Peyer's patch (tissue), 4 donors: ENCODE measurements at regions not wholly inside any gene's neighbourhood (a gene's known extent, or its start where the extent isn't known, plus 50 kb on each side); places are given as distances from the start of the nearest gene placed in this dataset.

Source experiments
- CTCF ChIP-seq, 6 experiments: fragments of 450-650 bp in 4 of 6; fragments of 200-600 bp in 2 of 6; sonication (generic) in 1 of 6; IDR thresholded peaks; one replicate each; pipeline ENCODE4 v1.5.1; 2017 to 2019; ENCODE audit warnings: antibody characterized with exemption in 6 of 6, mild to moderate bottlenecking in 3 of 6, moderate library complexity in 1 of 6
- POLR2A ChIP-seq, 2 donors: fragments of 450-650 bp; IDR thresholded peaks; one replicate each; pipeline ENCODE4 v1.5.1; 2017; ENCODE audit warnings: antibody characterized with exemption in 2 of 2, mild to moderate bottlenecking in 2 of 2, moderate library complexity in 2 of 2

DNA sequence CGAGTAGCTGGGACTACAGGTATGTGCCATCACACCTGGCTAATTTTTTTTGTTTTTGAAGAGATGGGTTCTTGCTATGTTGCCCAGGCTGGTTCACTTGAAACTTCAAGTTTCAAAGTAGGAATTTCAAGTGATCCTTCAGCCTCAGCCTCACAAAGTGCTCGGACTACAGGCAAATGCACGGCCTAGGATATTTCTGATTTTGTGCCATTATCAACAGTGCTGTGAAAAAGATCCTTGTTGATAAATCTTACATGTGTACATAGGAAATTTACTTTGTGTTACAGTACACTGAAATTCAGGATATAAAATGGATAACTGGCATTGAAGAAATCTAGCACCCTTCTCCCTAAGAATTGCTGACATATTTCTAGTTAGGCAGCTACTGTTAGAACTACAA is 184.6 kb upstream of the PRDM1 start:
- no peak for TF ChIP-seq CTCF (IDR thresholded peaks at IDR 0.05)
- no peak for TF ChIP-seq POLR2A (IDR thresholded peaks at IDR 0.05)
